Karpas-422 (cell line): ENCODE measurements at regions not wholly inside any gene's neighbourhood (a gene's known extent, or its start where the extent isn't known, plus 50 kb on each side); places are given as distances from the start of the nearest gene placed in this dataset.

Experiments used
- DNase-seq: peaks from one replicate; pipeline ENCODE4 v3.0.0-alpha.2; 2015
- H2AFZ ChIP-seq: fragments of 200-600 bp; sonication (generic); 2 replicates; pipeline ENCODE4 v1.6.1; 2014; ENCODE audit warnings: antibody characterized with exemption, low read length, mixed read lengths
- H3K27ac ChIP-seq: fragments of 200-600 bp; sonication (generic); 2 replicates; pipeline ENCODE4 v1.5.1; 2014; ENCODE audit warnings: mild to moderate bottlenecking, low read length, moderate library complexity
- H3K27me3 ChIP-seq: fragments of 200-600 bp; sonication (generic); 2 replicates; pipeline ENCODE4 v1.6.1; 2014; ENCODE audit warnings: low read length, mixed read lengths
- H3K36me3 ChIP-seq: fragments of 200-600 bp; sonication (generic); 2 replicates; pipeline ENCODE4 v1.6.1; 2014; ENCODE audit warnings: low read length, mixed read lengths; ENCODE audit not compliant: insufficient read depth
- H3K4me1 ChIP-seq: fragments of 200-600 bp; sonication (generic); 2 replicates; pipeline ENCODE4 v1.6.1; 2014; ENCODE audit warnings: mild to moderate bottlenecking, low read length, mixed read lengths
- H3K4me2 ChIP-seq: fragments of 200-600 bp; sonication (generic); 2 replicates; pipeline ENCODE4 v1.6.1; 2014; ENCODE audit warnings: low read length, low read depth, mild to moderate bottlenecking; ENCODE audit not compliant: poor library complexity, severe bottlenecking
- H3K4me3 ChIP-seq: fragments of 200-600 bp; sonication (generic); 2 replicates; pipeline ENCODE4 v1.5.1; 2014; ENCODE audit warnings: mild to moderate bottlenecking, antibody characterized with exemption, low read length, mixed read lengths
- H3K79me2 ChIP-seq: fragments of 200-600 bp; sonication (generic); 2 replicates; pipeline ENCODE4 v1.6.1; 2014; ENCODE audit warnings: mild to moderate bottlenecking, low read length, mixed read lengths
- H3K9ac ChIP-seq: fragments of 200-600 bp; sonication (generic); 2 replicates; pipeline ENCODE4 v1.6.0; 2014; ENCODE audit warnings: low read length
- H3K9me2 ChIP-seq: fragments of 200-600 bp; sonication (generic), shearing (Covaris generic); replicated peaks from 2 replicates; pipeline ENCODE4 v1.6.0; 2014; ENCODE audit warnings: mild to moderate bottlenecking, low read length, moderate library complexity; ENCODE audit not compliant: insufficient read depth
- H3K9me3 ChIP-seq: fragments of 300-700, 200-600 bp; sonication (generic); 2 replicates; pipeline ENCODE4 v1.6.1; 2014; ENCODE audit warnings: low read length, mixed read lengths
- H4K20me1 ChIP-seq: fragments of 200-600 bp; sonication (generic); 2 replicates; pipeline ENCODE4 v1.6.1; 2014; ENCODE audit warnings: mild to moderate bottlenecking, antibody characterized with exemption, low read length, low read depth; ENCODE audit not compliant: insufficient read depth

GRCh38 chr5:92907938-92908606, 672.9 kb downstream of the NR2F1-AS1 start:
- Histone ChIP-seq H3K4me3 (no peak overlapping the region), H3K27ac (no peak overlapping the region), H3K79me2 (no peaks in the 10 kb centered on the region), H3K4me1 (no peaks in the 10 kb centered on the region), H3K9me3 (0 out of 2 replicates have a peak, but pooled peaks cover 2% of the 10 kb centered on the region), H4K20me1 (no peaks in the 10 kb centered on the region), H3K9me2 (0 out of 2 replicates have a peak, but pooled peaks cover 3% of the 10 kb centered on the region), H3K4me2 (no peak overlapping the region), H3K9ac (no peak overlapping the region), H3K36me3 (no peaks in the 10 kb centered on the region), H3K27me3 (no peaks in the 10 kb centered on the region), H2AFZ (no peak overlapping the region)
- no peak for DNase-seq

- no peak for DNase-seq
- H3K27ac ChIP-seq, result no peak overlapping the region
- H3K36me3 ChIP-seq, result no peaks in the 10 kb centered on the region
- no peaks in the 10 kb centered on the region for H3K79me2 ChIP-seq
- no peaks in the 10 kb centered on the region for H3K9me3 ChIP-seq
- no peaks in the 10 kb centered on the region for H4K20me1 ChIP-seq
- no peak overlapping the region for H3K4me3 ChIP-seq
- H3K4me2 ChIP-seq, result no peak overlapping the region
- H3K9ac ChIP-seq, result no peak overlapping the region
- no peak overlapping the region for H2AFZ ChIP-seq
- H3K4me1 ChIP-seq, result no peaks in the 10 kb centered on the region
- H3K27me3 ChIP-seq, result no peaks in the 10 kb centered on the region
- 0 out of 2 replicates have a peak, but pooled peaks cover 3% of the 10 kb centered on the region for H3K9me2 ChIP-seq
Measured at GRCh38 chr5:92906798-92907376, 674.1 kb downstream of the NR2F1-AS1 start.

GRCh38 chr5:92904021-92904420, 677.0 kb downstream of the NR2F1-AS1 start:
- no peak overlapping the region for H3K4me2 ChIP-seq
- no peaks in the 10 kb centered on the region for H3K79me2 ChIP-seq
- no peak overlapping the region for H3K27ac ChIP-seq
- no peak overlapping the region for H2AFZ ChIP-seq
- no peak overlapping the region for H3K9ac ChIP-seq
- DNase-seq, result no peak
- no peaks in the 10 kb centered on the region for H4K20me1 ChIP-seq
- H3K9me2 ChIP-seq, result no peaks in the 10 kb centered on the region
- 0 out of 2 replicates have a peak, but pooled peaks cover 3% of the 10 kb centered on the region for H3K9me3 ChIP-seq
- H3K4me1 ChIP-seq, result no peaks in the 10 kb centered on the region
- no peaks in the 10 kb centered on the region for H3K27me3 ChIP-seq
- H3K4me3 ChIP-seq, result no peak overlapping the region
- no peaks in the 10 kb centered on the region for H3K36me3 ChIP-seq

- H3K9ac ChIP-seq, result no peak overlapping the region
- no peak overlapping the region for H3K4me3 ChIP-seq
- H3K36me3 ChIP-seq, result no peaks in the 10 kb centered on the region
- H3K27me3 ChIP-seq, result no peaks in the 10 kb centered on the region
- H3K4me1 ChIP-seq, result no peaks in the 10 kb centered on the region
- DNase-seq, result no peak
- no peak overlapping the region for H3K27ac ChIP-seq
- H3K9me2 ChIP-seq, result 0 out of 2 replicates have a peak, but pooled peaks cover 4% of the 10 kb centered on the region
- no peak overlapping the region for H3K4me2 ChIP-seq
- H3K9me3 ChIP-seq, result peaks cover 9% of the 10 kb centered on the region; the same call in 1 of the 2 replicates
- no peaks in the 10 kb centered on the region for H3K79me2 ChIP-seq
- no peaks in the 10 kb centered on the region for H4K20me1 ChIP-seq
- no peak overlapping the region for H2AFZ ChIP-seq
Measured at GRCh38 chr5:92899611-92900010, 681.4 kb downstream of the NR2F1-AS1 start.

- Histone ChIP-seq H3K9me3 (peaks cover 9% of the 10 kb centered on the region; the same call in 1 of the 2 replicates), H3K36me3 (no peaks in the 10 kb centered on the region), H4K20me1 (no peaks in the 10 kb centered on the region), H3K27ac (no peak overlapping the region), H3K9me2 (0 out of 2 replicates have a peak, but pooled peaks cover 4% of the 10 kb centered on the region), H2AFZ (no peak overlapping the region), H3K9ac (no peak overlapping the region), H3K4me2 (no peak overlapping the region), H3K27me3 (no peaks in the 10 kb centered on the region), H3K4me1 (no peaks in the 10 kb centered on the region), H3K4me3 (no peak overlapping the region), H3K79me2 (no peaks in the 10 kb centered on the region)
- DNase-seq, result no peak
Measured at GRCh38 chr5:92896722-92897121, 684.3 kb downstream of the NR2F1-AS1 start.

- no peaks in the 10 kb centered on the region for H3K36me3 ChIP-seq
- no peak for DNase-seq
- no peak overlapping the region for H3K4me2 ChIP-seq
- H3K27ac ChIP-seq, result no peak overlapping the region
- H3K4me3 ChIP-seq, result no peak overlapping the region
- H3K4me1 ChIP-seq, result no peaks in the 10 kb centered on the region
- no peak overlapping the region for H3K9ac ChIP-seq
- 0 out of 2 replicates have a peak, but pooled peaks cover 1% of the 10 kb centered on the region for H3K9me2 ChIP-seq
- H3K27me3 ChIP-seq, result no peaks in the 10 kb centered on the region
- no peaks in the 10 kb centered on the region for H3K79me2 ChIP-seq
- H3K9me3 ChIP-seq, result peaks cover 8% of the 10 kb centered on the region; the same call in 1 of the 2 replicates
- no peak overlapping the region for H2AFZ ChIP-seq
- no peaks in the 10 kb centered on the region for H4K20me1 ChIP-seq
Measured at GRCh38 chr5:92890841-92891244, 690.2 kb downstream of the NR2F1-AS1 start.

GRCh38 chr5:92889140-92889539, 691.9 kb downstream of the NR2F1-AS1 start:
- Histone ChIP-seq H3K4me2 (no peak overlapping the region), H3K9ac (no peak overlapping the region), H3K27ac (no peak overlapping the region), H3K27me3 (no peaks in the 10 kb centered on the region), H3K4me1 (no peaks in the 10 kb centered on the region), H3K79me2 (no peaks in the 10 kb centered on the region), H4K20me1 (no peaks in the 10 kb centered on the region), H3K4me3 (no peak overlapping the region), H3K9me2 (no peaks in the 10 kb centered on the region), H3K9me3 (peaks cover 9% of the 10 kb centered on the region; the same call in 1 of the 2 replicates), H2AFZ (no peak overlapping the region), H3K36me3 (no peaks in the 10 kb centered on the region)
- DNase-seq, result no peak

- H4K20me1 ChIP-seq, result no peaks in the 10 kb centered on the region
- DNase-seq, result no peak
- H3K9me3 ChIP-seq, result peaks cover 9% of the 10 kb centered on the region; the same call in 1 of the 2 replicates
- H3K27me3 ChIP-seq, result no peaks in the 10 kb centered on the region
- no peaks in the 10 kb centered on the region for H3K36me3 ChIP-seq
- no peaks in the 10 kb centered on the region for H3K79me2 ChIP-seq
- no peak overlapping the region for H3K4me3 ChIP-seq
- no peak overlapping the region for H2AFZ ChIP-seq
- H3K9me2 ChIP-seq, result no peaks in the 10 kb centered on the region
- H3K27ac ChIP-seq, result no peak overlapping the region
- H3K9ac ChIP-seq, result no peak overlapping the region
- no peaks in the 10 kb centered on the region for H3K4me1 ChIP-seq
- no peak overlapping the region for H3K4me2 ChIP-seq
Measured at GRCh38 chr5:92887254-92887653, 693.8 kb downstream of the NR2F1-AS1 start.
